Activated naive CD4-positive, alpha-beta T cell treated with anti-CD3 and anti-CD28 coated beads, Interleukin-2, amount 50 U/mL, for 24 hours (primary cell): ENCODE measurements at regions not wholly inside any gene's neighbourhood (a gene's known extent, or its start where the extent isn't known, plus 50 kb on each side); places are given as distances from the start of the nearest gene placed in this dataset.
"Not testable (repeated sequence)": the region's sequence is repeated elsewhere in the genome, so short reads cannot be mapped to it uniquely, and the experiment has no call there.

Experiments used
- H3K27ac Mint-ChIP-seq: one replicate; pipeline ENCODE4 v1.8.0; 2021; ENCODE audit warnings: mild to moderate bottlenecking, mixed read lengths
- H3K27me3 Mint-ChIP-seq: one replicate; pipeline ENCODE4 v1.8.0; 2021; ENCODE audit warnings: mixed read lengths
- H3K36me3 Mint-ChIP-seq: one replicate; pipeline ENCODE4 v1.8.0; 2021; ENCODE audit warnings: mixed read lengths
- H3K4me1 Mint-ChIP-seq: one replicate; pipeline ENCODE4 v1.8.0; 2021; ENCODE audit warnings: mixed read lengths
- H3K4me3 Mint-ChIP-seq: one replicate; pipeline ENCODE4 v1.8.0; 2021; ENCODE audit warnings: mild to moderate bottlenecking, mixed read lengths
- H3K9me3 Mint-ChIP-seq: one replicate; pipeline ENCODE4 v1.8.0; 2021; ENCODE audit warnings: mixed read lengths

DNA sequence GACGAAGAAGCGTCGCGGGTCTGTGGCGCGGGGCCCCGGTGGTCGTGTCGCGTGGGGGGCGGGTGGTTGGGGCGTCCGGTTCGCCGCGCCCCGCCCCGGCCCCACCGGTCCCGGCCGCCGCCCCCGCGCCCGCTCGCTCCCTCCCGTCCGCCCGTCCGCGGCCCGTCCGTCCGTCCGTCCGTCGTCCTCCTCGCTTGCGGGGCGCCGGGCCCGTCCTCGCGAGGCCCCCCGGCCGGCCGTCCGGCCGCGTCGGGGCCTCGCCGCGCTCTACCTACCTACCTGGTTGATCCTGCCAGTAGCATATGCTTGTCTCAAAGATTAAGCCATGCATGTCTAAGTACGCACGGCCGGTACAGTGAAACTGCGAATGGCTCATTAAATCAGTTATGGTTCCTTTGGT, 1533.5 kb upstream of the TPTE start:
- H3K27ac Mint-ChIP-seq, H3K4me1 Mint-ChIP-seq, H3K4me3 Mint-ChIP-seq, H3K36me3 Mint-ChIP-seq: not testable (repeated sequence)
- peaks cover 17% of the 10 kb centered on the region for H3K9me3 Mint-ChIP-seq
- H3K27me3 Mint-ChIP-seq = peaks cover 29% of the 10 kb centered on the region

DNA sequence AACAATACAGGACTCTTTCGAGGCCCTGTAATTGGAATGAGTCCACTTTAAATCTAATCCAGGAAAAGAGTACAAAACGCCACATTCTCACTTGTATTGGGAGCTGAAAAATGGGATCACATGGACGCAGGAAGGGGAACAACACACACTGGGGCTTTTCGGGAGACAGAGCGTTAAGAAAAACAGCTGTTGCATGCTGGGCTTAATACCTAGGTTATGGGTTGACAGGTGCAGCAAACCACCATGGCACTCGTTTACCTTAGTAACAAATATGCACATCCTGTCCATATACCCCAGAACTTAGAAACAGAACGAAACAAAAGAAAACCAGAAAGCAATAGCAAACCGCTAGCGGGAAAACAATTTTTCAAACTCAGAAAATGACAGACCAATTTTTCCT, 1532.7 kb upstream of the TPTE start:
- Mint-ChIP-seq H3K27ac (no peak overlapping the region), H3K36me3 (peaks cover 8% of the 10 kb centered on the region), H3K9me3 (peaks cover 25% of the 10 kb centered on the region), H3K4me3 (no peak overlapping the region), H3K27me3 (peaks cover 36% of the 10 kb centered on the region), H3K4me1 (no peaks in the 10 kb centered on the region)

DNA sequence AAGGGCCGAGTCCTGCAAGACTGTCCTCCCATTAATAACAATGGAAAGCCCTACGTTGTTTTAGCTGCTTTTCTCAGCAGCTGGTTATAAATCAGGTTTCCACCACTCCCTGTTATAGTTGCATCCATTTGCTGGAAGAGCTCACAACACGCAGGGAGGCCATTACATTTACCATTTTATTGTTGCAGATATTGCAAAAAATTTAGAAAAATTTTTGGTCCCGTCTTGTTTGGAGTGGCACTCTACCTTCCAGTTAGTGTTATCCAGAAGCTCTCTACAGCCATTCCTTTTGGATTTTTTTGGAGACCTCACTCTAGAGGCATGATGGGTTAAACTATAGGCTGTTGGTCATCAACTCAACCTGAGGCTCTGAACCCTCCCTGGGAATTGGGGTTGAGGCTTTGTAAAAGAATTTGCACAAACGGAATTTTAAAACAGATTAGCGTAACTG, 1532.1 kb upstream of the TPTE start:
- Mint-ChIP-seq H3K4me3 (no peak overlapping the region), H3K4me1 (no peaks in the 10 kb centered on the region), H3K36me3 (peaks cover 8% of the 10 kb centered on the region), H3K9me3 (peaks cover 26% of the 10 kb centered on the region), H3K27me3 (peaks cover 40% of the 10 kb centered on the region), H3K27ac (no peak overlapping the region)

DNA sequence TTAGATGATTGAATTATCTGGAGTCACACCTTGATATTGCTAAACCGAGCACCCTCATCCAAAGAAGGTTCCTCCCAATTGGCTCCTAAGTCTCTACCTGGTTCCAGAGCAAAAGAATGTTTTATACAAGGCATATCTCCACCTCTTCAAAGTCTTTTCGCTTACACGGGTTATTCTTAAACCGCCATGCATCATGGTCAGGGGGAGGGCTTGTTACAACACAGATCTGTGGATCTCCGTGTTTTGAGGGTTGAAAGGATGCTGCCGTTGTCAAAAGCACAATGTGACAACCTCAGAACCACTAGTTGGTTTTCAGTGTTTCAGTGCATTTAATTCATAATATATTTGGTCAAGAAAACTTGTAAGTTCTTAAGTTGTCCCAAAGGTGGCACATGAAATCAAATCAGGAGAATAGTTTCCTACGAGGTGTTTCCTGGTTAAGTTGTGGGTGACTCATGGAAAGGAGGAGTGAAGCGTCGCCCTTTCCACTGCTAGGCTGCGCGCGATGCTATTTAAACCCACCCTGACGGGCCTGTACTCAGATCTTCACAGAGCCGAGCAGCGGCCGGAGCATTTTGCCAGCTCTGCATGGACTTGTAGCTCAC, 1531.6 kb upstream of the TPTE start:
- H3K36me3 Mint-ChIP-seq = peaks cover 8% of the 10 kb centered on the region
- H3K9me3 Mint-ChIP-seq = peaks cover 26% of the 10 kb centered on the region
- peaks cover 43% of the 10 kb centered on the region for H3K27me3 Mint-ChIP-seq
- no peak overlapping the region for H3K4me3 Mint-ChIP-seq
- H3K4me1 Mint-ChIP-seq = no peaks in the 10 kb centered on the region
- no peak overlapping the region for H3K27ac Mint-ChIP-seq

DNA sequence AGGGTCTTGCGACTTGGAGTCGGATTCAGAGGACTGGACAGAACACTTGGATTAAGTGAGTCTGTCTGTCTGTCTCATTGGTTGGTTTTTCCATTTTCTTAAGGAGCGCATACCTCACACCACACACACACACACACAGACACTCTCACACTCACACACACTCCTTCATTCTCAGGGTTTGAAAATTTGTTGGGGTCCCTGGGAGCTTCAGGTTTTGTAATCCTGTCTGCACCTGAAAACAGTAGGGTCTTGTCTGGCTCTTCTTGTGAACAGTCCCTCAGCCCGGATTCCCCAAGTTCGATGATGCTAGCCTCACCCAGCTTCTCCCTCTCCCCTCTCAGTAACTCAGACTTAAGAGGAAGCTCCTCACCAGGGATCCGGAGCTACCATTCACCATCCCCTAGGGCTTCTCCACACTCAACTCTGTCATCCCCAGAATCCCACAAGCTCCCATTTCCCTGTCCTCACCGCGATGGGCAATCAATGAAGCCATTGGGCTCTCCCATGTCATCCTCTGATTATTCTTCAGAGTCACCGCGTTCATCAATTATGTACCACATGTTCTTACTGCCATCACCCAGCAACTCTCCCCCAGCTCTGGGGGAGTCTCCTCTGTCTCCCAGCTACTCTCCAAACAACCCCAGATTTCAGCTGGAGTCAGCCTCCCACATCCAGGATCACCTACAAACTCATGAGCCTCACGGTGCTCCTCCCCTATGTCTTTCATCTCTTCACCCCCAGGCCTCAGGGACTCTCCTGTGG, 1530.9 kb upstream of the TPTE start:
- Mint-ChIP-seq H3K27me3 (peaks cover 45% of the 10 kb centered on the region), H3K4me3 (no peak overlapping the region), H3K4me1 (no peaks in the 10 kb centered on the region), H3K36me3 (peaks cover 8% of the 10 kb centered on the region), H3K9me3 (peaks cover 26% of the 10 kb centered on the region), H3K27ac (peak overlapping the region; percentile 24)

DNA sequence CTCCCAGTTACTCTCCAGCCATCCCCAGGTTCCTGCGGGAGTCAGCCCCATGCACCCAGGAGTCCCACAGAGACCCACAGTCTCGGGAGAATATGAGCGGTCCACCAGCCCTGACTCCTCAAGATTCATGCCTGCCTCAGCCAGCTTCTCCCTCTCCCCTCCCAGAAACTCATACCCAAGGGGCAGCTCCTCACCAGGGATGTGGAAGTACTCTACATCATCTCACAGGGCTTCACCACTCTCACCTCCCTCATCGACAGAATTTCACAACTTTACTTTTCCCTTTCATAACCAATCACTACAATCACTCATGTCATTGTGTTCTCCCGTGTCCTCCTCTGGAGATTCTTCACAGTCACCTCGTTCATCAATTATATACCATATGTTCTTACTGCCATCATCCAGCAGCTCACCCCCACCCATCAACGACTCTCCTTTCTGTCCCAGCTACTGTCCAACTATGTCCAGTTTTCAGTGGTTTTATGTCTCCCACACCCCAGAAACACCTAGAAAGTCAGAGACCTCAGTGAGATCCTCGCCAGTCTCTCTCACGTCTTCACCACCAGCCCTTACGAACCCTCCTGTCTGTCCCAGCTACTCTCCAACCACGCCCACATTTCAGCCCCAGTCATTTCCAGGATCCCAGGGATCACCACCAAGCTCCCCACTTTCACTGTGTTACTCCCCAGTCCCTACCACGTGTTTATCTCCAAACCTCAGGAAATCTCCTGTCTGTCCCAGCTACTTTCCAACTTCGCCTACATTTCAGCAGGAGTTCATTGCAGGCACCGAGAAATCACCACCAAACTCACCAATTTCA, 1530.1 kb upstream of the TPTE start:
- no peaks in the 10 kb centered on the region for H3K4me1 Mint-ChIP-seq

DNA sequence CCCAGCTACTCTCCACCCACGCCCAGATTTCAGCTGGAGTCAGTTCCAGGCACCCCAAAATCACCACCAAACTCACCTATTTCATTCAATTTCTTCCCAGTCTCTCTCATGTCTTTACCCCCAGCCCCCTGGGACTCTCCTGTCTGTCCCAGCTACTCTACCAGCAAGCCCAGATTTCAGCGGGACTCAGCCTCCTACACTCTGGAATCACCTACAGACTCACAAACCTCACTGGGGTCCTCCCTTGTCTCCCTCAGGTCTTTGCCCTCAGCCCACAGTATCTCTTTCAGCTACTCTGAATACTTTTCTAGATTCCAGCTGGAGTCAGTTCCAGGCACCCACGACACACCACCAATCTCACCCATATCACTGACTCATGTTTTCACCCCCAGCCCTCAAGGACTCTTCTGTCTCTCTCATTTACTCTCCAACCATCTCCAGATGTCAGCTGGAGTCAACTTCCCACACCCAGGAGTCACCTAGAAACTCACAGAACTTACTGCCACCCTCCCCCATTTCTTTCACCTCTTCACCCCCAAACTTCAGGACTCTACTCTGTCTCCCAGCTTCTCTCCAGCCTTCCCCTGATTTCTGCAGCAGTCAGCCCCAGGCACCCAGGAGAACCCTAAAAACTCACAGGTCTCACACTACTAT, 1529.3 kb upstream of the TPTE start:
- Mint-ChIP-seq H3K9me3 (peaks cover 26% of the 10 kb centered on the region), H3K4me3 (no peak overlapping the region), H3K27me3 (peaks cover 47% of the 10 kb centered on the region), H3K36me3 (peaks cover 8% of the 10 kb centered on the region), H3K4me1 (no peaks in the 10 kb centered on the region), H3K27ac (peak overlapping the region; percentile 44)

More for the DNA sequence above, 1530.1 kb upstream of the TPTE start:
- Mint-ChIP-seq H3K4me3 (no peak overlapping the region), H3K27me3 (peaks cover 46% of the 10 kb centered on the region), H3K27ac (peak overlapping the region; percentile 44), H3K9me3 (peaks cover 26% of the 10 kb centered on the region), H3K36me3 (peaks cover 8% of the 10 kb centered on the region)

DNA sequence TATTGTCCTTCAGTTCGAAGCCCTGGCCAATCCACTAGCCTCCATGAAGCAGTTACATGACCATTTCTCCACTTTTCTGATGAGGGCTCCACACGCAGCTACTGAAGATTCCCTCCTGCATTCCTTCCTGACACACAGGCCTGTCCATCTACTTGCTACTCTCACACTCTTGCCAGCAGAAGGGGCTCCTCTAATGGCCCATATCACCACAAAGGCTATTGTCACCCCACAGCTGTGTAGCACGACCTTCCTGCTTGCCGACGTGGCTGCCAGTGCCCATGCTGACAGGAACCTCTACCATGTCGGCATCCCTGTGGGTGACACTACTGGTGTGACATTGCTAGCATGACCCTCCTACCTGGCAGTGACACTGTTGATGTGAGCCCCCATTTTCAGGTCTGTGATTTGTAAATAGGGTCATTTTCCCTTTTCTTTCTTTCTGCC, 1528.6 kb upstream of the TPTE start:
- H3K4me3 Mint-ChIP-seq = no peak overlapping the region
- H3K9me3 Mint-ChIP-seq = peaks cover 26% of the 10 kb centered on the region
- H3K36me3 Mint-ChIP-seq = peaks cover 8% of the 10 kb centered on the region

DNA sequence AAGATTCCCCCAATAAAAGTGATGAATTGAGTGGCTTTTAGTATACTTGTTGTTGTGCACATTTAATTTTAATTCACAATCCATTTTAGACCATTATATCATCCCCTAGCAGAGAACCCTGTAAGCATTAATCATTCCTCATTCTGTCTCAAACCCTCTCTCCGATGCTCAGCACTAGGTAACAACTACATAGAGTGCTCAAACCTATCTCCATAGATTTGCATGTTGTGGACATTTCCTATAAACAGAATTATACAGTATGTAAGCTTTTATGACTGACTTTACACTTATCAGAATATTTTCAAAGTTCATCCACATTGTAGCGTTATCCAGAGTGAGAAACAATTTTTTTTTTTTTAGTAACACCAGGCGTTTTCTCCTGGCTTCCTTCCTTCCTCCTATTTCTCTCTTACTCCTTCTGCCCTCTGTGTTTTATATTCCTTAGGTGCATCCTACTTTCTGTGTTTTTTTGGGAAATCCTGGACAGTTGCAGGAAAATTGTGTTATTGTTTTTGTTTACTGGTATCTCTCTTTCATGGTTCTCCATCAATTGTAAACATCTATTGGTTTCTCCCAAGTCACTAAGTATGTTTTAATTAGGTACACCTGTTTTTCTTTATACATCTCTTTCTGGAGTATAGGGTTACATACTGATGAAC, 1528.0 kb upstream of the TPTE start:
- Mint-ChIP-seq H3K27ac (peak overlapping the region; percentile 24), H3K36me3 (peaks cover 8% of the 10 kb centered on the region), H3K4me3 (no peak overlapping the region), H3K27me3 (peaks cover 47% of the 10 kb centered on the region), H3K4me1 (no peaks in the 10 kb centered on the region), H3K9me3 (peaks cover 26% of the 10 kb centered on the region)

More for the DNA sequence above, 1528.6 kb upstream of the TPTE start:
- H3K27me3 Mint-ChIP-seq = peaks cover 47% of the 10 kb centered on the region
- no peaks in the 10 kb centered on the region for H3K4me1 Mint-ChIP-seq
- H3K27ac Mint-ChIP-seq = peak overlapping the region; percentile 44

DNA sequence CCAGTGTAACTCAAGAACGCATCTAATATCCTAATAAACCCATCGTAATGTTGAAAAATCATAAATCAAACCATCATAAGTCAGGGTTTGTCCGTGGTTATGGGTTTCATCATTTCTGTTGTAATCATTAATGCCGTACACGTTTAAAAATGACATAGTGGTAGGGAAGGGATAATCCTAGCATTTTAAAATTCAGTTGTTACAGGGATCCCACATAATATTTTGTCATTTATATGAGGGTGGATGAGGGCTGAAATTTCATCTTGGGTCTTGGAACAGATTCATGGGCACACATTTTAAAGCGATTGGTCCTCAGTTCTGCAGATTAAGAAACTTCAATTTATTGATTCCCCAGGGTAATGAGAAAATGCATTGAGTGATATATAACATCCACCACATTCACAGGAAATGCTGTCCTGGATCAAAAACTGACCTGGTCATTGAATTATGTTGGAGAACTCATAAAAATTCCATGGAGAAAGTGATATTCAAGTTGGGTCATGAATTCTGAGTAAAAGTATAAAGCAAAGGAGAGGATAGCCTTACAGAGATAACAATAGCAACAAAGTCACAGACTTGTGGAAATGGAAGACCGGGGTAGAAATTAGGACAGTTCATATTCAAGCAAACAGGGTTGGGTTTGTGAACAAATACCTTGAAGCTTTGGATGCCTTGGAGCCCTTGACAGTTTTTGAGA, 1527.3 kb upstream of the TPTE start:
- H3K4me1 Mint-ChIP-seq = no peaks in the 10 kb centered on the region

DNA sequence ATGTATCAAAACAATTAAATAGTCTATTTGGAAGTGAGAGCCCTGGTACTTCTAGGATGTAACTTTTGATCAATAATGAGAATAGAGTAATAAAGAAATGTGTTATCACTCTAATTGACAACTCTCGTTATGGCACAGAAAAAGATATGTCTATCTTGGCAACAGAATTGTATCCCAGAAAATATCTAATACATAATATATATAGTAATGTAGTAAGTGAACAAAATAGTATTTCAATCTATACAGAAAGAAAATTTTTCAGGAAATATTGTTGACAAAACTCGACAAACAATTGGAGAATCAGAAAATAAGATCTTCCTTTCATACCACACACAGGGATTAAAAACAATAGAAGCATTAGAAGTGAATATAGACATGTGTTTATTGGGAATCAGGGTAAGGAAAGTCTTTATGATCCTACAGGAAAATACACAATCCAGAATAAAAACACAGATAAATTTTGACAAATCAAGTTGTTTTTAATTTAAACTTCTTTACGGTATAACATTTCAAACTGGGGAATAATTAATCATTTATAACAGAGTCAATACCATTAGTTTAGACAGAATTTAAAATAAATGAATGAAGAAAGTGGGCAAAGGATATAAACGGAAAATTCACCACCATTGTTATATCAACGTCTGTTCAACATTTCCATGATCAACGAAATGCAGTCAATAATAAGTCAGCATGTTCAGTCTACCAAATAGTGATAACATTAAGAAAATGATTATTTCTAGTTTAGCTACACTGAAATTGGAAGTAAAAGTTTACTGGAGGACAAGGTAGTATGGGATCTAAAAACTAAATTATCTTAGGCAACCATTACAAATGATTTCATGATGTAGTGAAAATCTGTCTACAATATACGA, 1526.5 kb upstream of the TPTE start:
- H3K9me3 Mint-ChIP-seq = peaks cover 30% of the 10 kb centered on the region
- no peak overlapping the region for H3K4me3 Mint-ChIP-seq
- no peaks in the 10 kb centered on the region for H3K4me1 Mint-ChIP-seq
- no peak overlapping the region for H3K27ac Mint-ChIP-seq
- peaks cover 46% of the 10 kb centered on the region for H3K27me3 Mint-ChIP-seq
- H3K36me3 Mint-ChIP-seq = peaks cover 8% of the 10 kb centered on the region

More for the DNA sequence above, 1527.3 kb upstream of the TPTE start:
- H3K27me3 Mint-ChIP-seq = peaks cover 48% of the 10 kb centered on the region
- peak overlapping the region; percentile 24 for H3K27ac Mint-ChIP-seq
- H3K4me3 Mint-ChIP-seq = no peak overlapping the region
- H3K9me3 Mint-ChIP-seq = peaks cover 28% of the 10 kb centered on the region
- peaks cover 8% of the 10 kb centered on the region for H3K36me3 Mint-ChIP-seq

DNA sequence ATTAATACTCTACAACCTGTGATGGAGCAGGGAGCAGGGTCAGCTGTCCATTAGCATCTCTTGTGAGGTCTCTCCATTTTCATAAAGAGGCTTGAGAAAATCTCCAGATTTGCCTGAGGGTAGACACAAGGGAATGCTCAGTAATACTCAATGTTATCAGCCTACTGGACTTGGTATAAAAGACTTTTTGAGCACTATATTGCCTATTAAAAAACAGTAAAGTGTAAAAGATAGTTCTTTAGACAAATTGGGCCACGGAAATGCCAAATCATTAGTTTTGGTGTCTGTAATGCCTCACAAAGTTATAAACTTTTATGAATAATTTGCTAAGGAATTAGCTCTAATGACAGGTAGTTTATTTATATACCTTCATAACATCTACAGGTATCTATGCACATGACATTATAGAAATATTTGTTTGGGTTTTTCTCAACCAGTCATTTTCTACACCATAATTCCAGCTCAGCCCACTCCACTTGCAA, 1524.9 kb upstream of the TPTE start:
- not testable (repeated sequence) for H3K27ac Mint-ChIP-seq, H3K4me3 Mint-ChIP-seq, H3K4me1 Mint-ChIP-seq, H3K36me3 Mint-ChIP-seq
- Mint-ChIP-seq H3K9me3 (peaks cover 26% of the 10 kb centered on the region), H3K27me3 (peaks cover 38% of the 10 kb centered on the region)

DNA sequence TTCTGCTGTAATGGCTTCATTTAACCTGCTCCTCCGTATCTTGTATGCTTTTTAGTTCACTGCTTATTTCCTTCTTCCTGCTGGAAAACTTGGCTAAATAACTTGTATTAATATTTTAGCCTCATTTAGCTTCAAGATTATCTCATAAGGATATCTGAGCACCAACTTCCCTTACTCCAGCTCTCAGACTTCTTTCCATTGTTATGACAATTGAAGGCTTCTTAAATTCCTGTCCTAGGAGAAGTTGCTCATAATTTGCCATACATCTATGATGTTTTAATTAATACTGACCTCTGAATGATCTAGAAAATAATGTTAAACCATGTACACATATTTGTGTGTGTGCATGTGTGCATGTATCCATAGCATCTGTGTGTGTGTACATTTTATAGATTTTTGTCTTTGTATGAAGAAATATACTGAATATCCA, 1524.4 kb upstream of the TPTE start:
- Mint-ChIP-seq H3K4me3 (no peak overlapping the region), H3K27me3 (peaks cover 35% of the 10 kb centered on the region), H3K4me1 (no peaks in the 10 kb centered on the region), H3K36me3 (peaks cover 2% of the 10 kb centered on the region), H3K27ac (no peak overlapping the region), H3K9me3 (peaks cover 22% of the 10 kb centered on the region)
